ENCODE measurements at regions not wholly inside any gene's neighbourhood (a gene's known extent, or its start where the extent isn't known, plus 50 kb on each side); places are given as distances from the start of the nearest gene placed in this dataset.

- no peaks in the 10 kb centered on the region for H3K79me2 ChIP-seq (ENCODE audit: insufficient read depth, low read length)
- no peaks in the 10 kb centered on the region for H3F3A ChIP-seq (ENCODE audit: insufficient read depth)
- no peaks in the 10 kb centered on the region for H3K9me2 ChIP-seq (replicated peaks; ENCODE audit: insufficient read depth, low read length)
- H3K9me3 ChIP-seq (ENCODE audit: insufficient read depth, low read length), result no peaks in the 10 kb centered on the region
- no peaks in the 10 kb centered on the region for H3K36me3 ChIP-seq (ENCODE audit: low read length)
- no peak overlapping the region for H3K9ac ChIP-seq (ENCODE audit: low read length)
- TF ChIP-seq EZH2phosphoT487 (conservative IDR thresholded peaks at IDR 0.05; ENCODE audit: low read length), result no peak
- no peak for TF ChIP-seq CTCF (IDR thresholded peaks at IDR 0.05; ENCODE audit: insufficient read depth, low read length, poor library complexity, severe bottlenecking)
- no peak overlapping the region for H3K4me3 ChIP-seq (ENCODE audit: insufficient read depth, low read length, poor library complexity, severe bottlenecking)
- no peaks in the 10 kb centered on the region for H3K27me3 ChIP-seq (ENCODE audit: low read length)
- H2AFZ ChIP-seq (ENCODE audit: low read depth, low read length, severe bottlenecking), result no peak overlapping the region
- no peak overlapping the region for H3K4me2 ChIP-seq (ENCODE audit: low read depth, low read length, poor library complexity, severe bottlenecking)
- H4K20me1 ChIP-seq (ENCODE audit: low read depth, low read length), result no peaks in the 10 kb centered on the region
- no peak overlapping the region for H3K27ac ChIP-seq (ENCODE audit: low read depth, low read length)
Measured at GRCh38 chr12:24749171-24749570, 199.7 kb downstream of the BCAT1 start.

- no peaks in the 10 kb centered on the region for H3K9me2 ChIP-seq (replicated peaks; ENCODE audit: insufficient read depth, low read length)
- no peaks in the 10 kb centered on the region for H3K36me3 ChIP-seq (ENCODE audit: low read length)
- no peak overlapping the region for H3K9ac ChIP-seq (ENCODE audit: low read length)
- no peaks in the 10 kb centered on the region for H3K9me3 ChIP-seq (ENCODE audit: insufficient read depth, low read length)
- H4K20me1 ChIP-seq (ENCODE audit: low read depth, low read length), result no peaks in the 10 kb centered on the region
- no peak overlapping the region for H2AFZ ChIP-seq (ENCODE audit: low read depth, low read length, severe bottlenecking)
- H3F3A ChIP-seq (ENCODE audit: insufficient read depth), result no peaks in the 10 kb centered on the region
- H3K27me3 ChIP-seq (ENCODE audit: low read length), result no peaks in the 10 kb centered on the region
- TF ChIP-seq CTCF (IDR thresholded peaks at IDR 0.05; ENCODE audit: insufficient read depth, low read length, poor library complexity, severe bottlenecking) (no peak), EZH2phosphoT487 (conservative IDR thresholded peaks at IDR 0.05; ENCODE audit: low read length) (no peak)
- no peak overlapping the region for H3K4me2 ChIP-seq (ENCODE audit: low read depth, low read length, poor library complexity, severe bottlenecking)
- H3K4me3 ChIP-seq (ENCODE audit: insufficient read depth, low read length, poor library complexity, severe bottlenecking), result no peak overlapping the region
- no peak overlapping the region for H3K27ac ChIP-seq (ENCODE audit: low read depth, low read length)
- no peaks in the 10 kb centered on the region for H3K79me2 ChIP-seq (ENCODE audit: insufficient read depth, low read length)
Measured at GRCh38 chr12:24748326-24748725, 200.6 kb downstream of the BCAT1 start.

- no peak overlapping the region for H3K9ac ChIP-seq (ENCODE audit: low read length)
- H3K27ac ChIP-seq (ENCODE audit: low read depth, low read length), result no peak overlapping the region
- no peak for TF ChIP-seq EZH2phosphoT487 (conservative IDR thresholded peaks at IDR 0.05; ENCODE audit: low read length)
- TF ChIP-seq CTCF (IDR thresholded peaks at IDR 0.05; ENCODE audit: insufficient read depth, low read length, poor library complexity, severe bottlenecking), result no peak
Measured at GRCh38 chr12:24746864-24747263, 202.0 kb downstream of the BCAT1 start.

More at GRCh38 chr12:24746864-24747263, 202.0 kb downstream of the BCAT1 start:
- Histone ChIP-seq H4K20me1 (ENCODE audit: low read depth, low read length) (no peaks in the 10 kb centered on the region), H3K4me2 (ENCODE audit: low read depth, low read length, poor library complexity, severe bottlenecking) (no peak overlapping the region), H3K9me2 (replicated peaks; ENCODE audit: insufficient read depth, low read length) (no peaks in the 10 kb centered on the region), H3K27me3 (ENCODE audit: low read length) (no peaks in the 10 kb centered on the region), H3K36me3 (ENCODE audit: low read length) (no peaks in the 10 kb centered on the region), H3K9me3 (ENCODE audit: insufficient read depth, low read length) (no peaks in the 10 kb centered on the region), H3K79me2 (ENCODE audit: insufficient read depth, low read length) (no peaks in the 10 kb centered on the region), H2AFZ (ENCODE audit: low read depth, low read length, severe bottlenecking) (no peak overlapping the region), H3F3A (ENCODE audit: insufficient read depth) (no peaks in the 10 kb centered on the region), H3K4me3 (ENCODE audit: insufficient read depth, low read length, poor library complexity, severe bottlenecking) (no peak overlapping the region)
